Cardiac fibroblast (primary cell): ENCODE measurements at regions not wholly inside any gene's neighbourhood (a gene's known extent, or its start where the extent isn't known, plus 50 kb on each side); places are given as distances from the start of the nearest gene placed in this dataset.

Experiments
- DNase-seq, 2 donors: peaks; one replicate each; pipeline versions ENCODE4 v3.0.0 to v3.0.0-alpha.2; 2010; ENCODE audit warnings: low read depth in 2 of 2
- H3K4me3 ChIP-seq, 2 donors: replicated peaks in 1 of 2; 1 replicate in 1 of 2; 2 replicates in 1 of 2; pipeline ENCODE4 v1.5.1; 2011; ENCODE audit warnings: low read depth in 2 of 2, low read length in 2 of 2, mild to moderate bottlenecking in 2 of 2, moderate library complexity in 1 of 2
- CTCF ChIP-seq: IDR thresholded peaks from one replicate; pipeline ENCODE4 v1.5.1; 2011; ENCODE audit warnings: low read depth, mild to moderate bottlenecking, low read length, inconsistent platforms

GRCh38 chr18:8958660-8959059, 143.8 kb upstream of the NDUFV2 start:
- no peak for DNase-seq
- no peak overlapping the region for H3K4me3 ChIP-seq
- TF ChIP-seq CTCF = no peak

- no peak for DNase-seq
- TF ChIP-seq CTCF = no peak
- H3K4me3 ChIP-seq = no peak overlapping the region
Measured at GRCh38 chr18:8959551-8960135, 142.9 kb upstream of the NDUFV2 start.

GRCh38 chr18:8960740-8961657, 141.5 kb upstream of the NDUFV2 start:
- H3K4me3 ChIP-seq = no peak overlapping the region
- TF ChIP-seq CTCF = no peak
- peak; percentile 51 to 87 for DNase-seq

DNA sequence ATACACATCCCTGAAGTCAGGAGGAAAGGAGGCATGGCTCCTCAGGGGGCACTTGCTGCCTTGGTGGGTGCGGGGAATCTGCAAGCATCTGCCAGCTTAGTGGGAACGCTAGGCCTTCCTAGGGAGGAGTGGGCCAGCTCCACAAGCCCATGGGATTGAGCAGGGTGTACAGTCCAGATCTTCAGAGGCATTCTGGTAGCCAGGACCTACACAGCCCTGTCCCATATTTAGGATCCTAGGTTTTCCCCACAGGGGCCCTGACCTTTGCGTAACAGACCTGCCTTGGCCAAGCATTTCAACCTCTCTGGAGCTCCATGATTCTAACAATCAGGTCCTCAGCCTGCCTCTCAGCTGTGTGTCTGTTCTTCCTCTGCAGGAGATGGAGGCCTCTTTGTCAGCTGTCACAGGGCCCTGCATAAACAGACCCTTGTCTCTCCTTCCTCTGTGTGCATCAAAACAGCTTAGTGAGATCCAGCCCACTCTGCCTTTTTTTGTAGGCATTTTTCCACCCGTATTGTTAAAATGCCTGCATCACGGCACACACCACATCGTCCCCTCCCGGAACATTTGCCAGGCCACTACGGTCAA, 140.2 kb upstream of the NDUFV2 start:
- no peak for TF ChIP-seq CTCF
- no peak overlapping the region for H3K4me3 ChIP-seq
- DNase-seq = no peak

GRCh38 chr18:8962855-8963635, 139.5 kb upstream of the NDUFV2 start:
- no peak for DNase-seq
- TF ChIP-seq CTCF = no peak
- H3K4me3 ChIP-seq = no peak overlapping the region

DNA sequence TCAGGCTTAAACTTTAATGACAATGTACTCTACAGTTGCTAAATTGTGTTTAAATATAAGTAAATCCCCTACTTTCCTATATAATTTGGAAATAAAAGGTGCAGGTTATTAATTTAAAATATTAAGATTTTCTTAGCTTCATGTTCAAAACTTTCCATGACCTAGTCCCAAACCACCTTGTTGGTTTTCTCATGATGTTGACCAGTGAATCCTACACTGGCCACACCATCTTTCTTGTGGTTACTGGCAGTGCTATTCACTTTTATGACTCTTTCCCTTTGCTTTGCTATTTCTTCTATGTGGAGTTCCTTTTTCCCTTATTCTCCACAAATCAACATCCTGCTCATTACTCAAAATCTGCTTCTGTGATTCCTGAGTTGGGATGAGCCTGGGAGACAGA, 138.6 kb upstream of the NDUFV2 start:
- no peak overlapping the region for H3K4me3 ChIP-seq
- no peak for DNase-seq
- TF ChIP-seq CTCF = no peak
